Upper lobe of left lung (tissue), 4 donors: ENCODE measurements at regions not wholly inside any gene's neighbourhood (a gene's known extent, or its start where the extent isn't known, plus 50 kb on each side); places are given as distances from the start of the nearest gene placed in this dataset.

Experiments
- CTCF ChIP-seq, 6 experiments: fragments of 450-650 bp in 4 of 6; fragments of 200-600 bp in 2 of 6; sonication (generic) in 2 of 6; IDR thresholded peaks; one replicate each; pipeline ENCODE4 v1.5.1; 2016 to 2019; ENCODE audit warnings: antibody characterized with exemption in 6 of 6
- EP300 ChIP-seq, 4 donors: sonication (generic); formaldehyde crosslinking; IDR thresholded peaks; one replicate each; pipeline ENCODE4 v1.5.1; 2017; ENCODE audit warnings: antibody characterized with exemption in 4 of 4, control low read depth in 2 of 4
- POLR2AphosphoS5 ChIP-seq, 2 donors: sonication (generic); formaldehyde crosslinking; IDR thresholded peaks; one replicate each; pipeline ENCODE4 v1.5.1; 2017; ENCODE audit warnings: antibody characterized with exemption in 2 of 2

GRCh38 chr11:10996678-10997077 lies 138.8 kb upstream of the ZBED5 start:
- no peak for TF ChIP-seq CTCF (IDR thresholded peaks at IDR 0.05)
- no peak for TF ChIP-seq EP300 (IDR thresholded peaks at IDR 0.05)
- no peak for TF ChIP-seq POLR2AphosphoS5 (IDR thresholded peaks at IDR 0.05)
